ENCODE measurements at regions not wholly inside any gene's neighbourhood (a gene's known extent, or its start where the extent isn't known, plus 50 kb on each side); places are given as distances from the start of the nearest gene placed in this dataset.

DNA sequence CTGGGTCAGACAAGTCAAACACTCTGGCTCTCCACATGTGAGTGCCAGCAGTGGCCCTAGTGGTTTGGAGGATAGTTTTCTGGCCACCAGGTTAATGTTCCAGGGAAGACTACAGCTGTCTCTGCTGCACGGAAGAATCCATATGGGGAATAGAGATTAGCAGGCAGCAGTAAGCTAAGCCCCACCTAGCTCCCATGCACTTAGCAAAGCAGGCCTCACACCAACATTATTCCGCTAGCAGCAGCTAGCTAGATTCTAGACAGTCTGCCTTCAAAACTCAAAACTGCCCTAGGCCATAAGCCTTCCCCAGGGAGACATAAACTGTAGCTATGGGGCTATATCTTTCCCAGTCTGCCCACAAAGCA is 86.1 kb downstream of the XIST start:
- Histone ChIP-seq H3K4me1 (ENCODE audit: insufficient read depth, low read length) (no peaks in the 10 kb centered on the region), H3K79me2 (ENCODE audit: insufficient read depth, low read length) (no peaks in the 10 kb centered on the region), H3K36me3 (replicated peaks in 1 of 2; ENCODE audit: control insufficient read depth in 1 of 2, insufficient read depth in 2 of 2, low read length in 2 of 2) (no peaks in the 10 kb centered on the region), H3K4me2 (ENCODE audit: low read depth, low read length) (no peak overlapping the region), H3K9me3 (ENCODE audit: low read length) (no peaks in the 10 kb centered on the region), H3K4me3 (replicated peaks in 1 of 3; ENCODE audit: insufficient read depth in 1 of 3, low read depth in 2 of 3, low read length in 3 of 3) (no peak overlapping the region), H3K27me3 (ENCODE audit: control insufficient read depth in 1 of 2, insufficient read depth in 2 of 2, low read length in 2 of 2) (no peaks in the 10 kb centered on the region), H4K20me1 (ENCODE audit: insufficient read depth, low read length) (no peaks in the 10 kb centered on the region), H3K27ac (ENCODE audit: extremely low read length, insufficient read depth, low read length) (no peak overlapping the region), H2AFZ (ENCODE audit: low read length) (no peak overlapping the region), H3K9ac (ENCODE audit: insufficient read depth, low read depth, low read length) (no peak overlapping the region)
- intact Hi-C loops (cut with micrococcal nuclease; ENCODE audit: unreplicated experiment), result no loop called here
- TF ChIP-seq, protein P1, sequence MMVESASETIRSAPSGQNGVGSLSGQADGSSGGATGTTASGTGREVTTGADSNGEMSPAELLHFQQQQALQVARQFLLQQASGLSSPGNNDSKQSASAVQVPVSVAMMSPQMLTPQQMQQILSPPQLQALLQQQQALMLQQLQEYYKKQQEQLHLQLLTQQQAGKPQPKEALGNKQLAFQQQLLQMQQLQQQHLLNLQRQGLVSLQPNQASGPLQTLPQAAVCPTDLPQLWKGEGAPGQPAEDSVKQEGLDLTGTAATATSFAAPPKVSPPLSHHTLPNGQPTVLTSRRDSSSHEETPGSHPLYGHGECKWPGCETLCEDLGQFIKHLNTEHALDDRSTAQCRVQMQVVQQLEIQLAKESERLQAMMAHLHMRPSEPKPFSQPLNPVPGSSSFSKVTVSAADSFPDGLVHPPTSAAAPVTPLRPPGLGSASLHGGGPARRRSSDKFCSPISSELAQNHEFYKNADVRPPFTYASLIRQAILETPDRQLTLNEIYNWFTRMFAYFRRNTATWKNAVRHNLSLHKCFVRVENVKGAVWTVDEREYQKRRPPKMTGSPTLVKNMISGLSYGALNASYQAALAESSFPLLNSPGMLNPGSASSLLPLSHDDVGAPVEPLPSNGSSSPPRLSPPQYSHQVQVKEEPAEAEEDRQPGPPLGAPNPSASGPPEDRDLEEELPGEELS (CRISPR knock-in tag; IDR thresholded peaks at IDR 0.05), result no peak
- TF ChIP-seq, protein P2, sequence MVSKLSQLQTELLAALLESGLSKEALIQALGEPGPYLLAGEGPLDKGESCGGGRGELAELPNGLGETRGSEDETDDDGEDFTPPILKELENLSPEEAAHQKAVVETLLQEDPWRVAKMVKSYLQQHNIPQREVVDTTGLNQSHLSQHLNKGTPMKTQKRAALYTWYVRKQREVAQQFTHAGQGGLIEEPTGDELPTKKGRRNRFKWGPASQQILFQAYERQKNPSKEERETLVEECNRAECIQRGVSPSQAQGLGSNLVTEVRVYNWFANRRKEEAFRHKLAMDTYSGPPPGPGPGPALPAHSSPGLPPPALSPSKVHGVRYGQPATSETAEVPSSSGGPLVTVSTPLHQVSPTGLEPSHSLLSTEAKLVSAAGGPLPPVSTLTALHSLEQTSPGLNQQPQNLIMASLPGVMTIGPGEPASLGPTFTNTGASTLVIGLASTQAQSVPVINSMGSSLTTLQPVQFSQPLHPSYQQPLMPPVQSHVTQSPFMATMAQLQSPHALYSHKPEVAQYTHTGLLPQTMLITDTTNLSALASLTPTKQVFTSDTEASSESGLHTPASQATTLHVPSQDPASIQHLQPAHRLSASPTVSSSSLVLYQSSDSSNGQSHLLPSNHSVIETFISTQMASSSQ (IDR thresholded peaks at IDR 0.05; ENCODE audit: low read depth), result no peak
- TF ChIP-seq, protein P2 (CRISPR knock-in tag; IDR thresholded peaks at IDR 0.05; ENCODE audit: borderline replicate concordance), result no peak
- TF ChIP-seq, protein P3, sequence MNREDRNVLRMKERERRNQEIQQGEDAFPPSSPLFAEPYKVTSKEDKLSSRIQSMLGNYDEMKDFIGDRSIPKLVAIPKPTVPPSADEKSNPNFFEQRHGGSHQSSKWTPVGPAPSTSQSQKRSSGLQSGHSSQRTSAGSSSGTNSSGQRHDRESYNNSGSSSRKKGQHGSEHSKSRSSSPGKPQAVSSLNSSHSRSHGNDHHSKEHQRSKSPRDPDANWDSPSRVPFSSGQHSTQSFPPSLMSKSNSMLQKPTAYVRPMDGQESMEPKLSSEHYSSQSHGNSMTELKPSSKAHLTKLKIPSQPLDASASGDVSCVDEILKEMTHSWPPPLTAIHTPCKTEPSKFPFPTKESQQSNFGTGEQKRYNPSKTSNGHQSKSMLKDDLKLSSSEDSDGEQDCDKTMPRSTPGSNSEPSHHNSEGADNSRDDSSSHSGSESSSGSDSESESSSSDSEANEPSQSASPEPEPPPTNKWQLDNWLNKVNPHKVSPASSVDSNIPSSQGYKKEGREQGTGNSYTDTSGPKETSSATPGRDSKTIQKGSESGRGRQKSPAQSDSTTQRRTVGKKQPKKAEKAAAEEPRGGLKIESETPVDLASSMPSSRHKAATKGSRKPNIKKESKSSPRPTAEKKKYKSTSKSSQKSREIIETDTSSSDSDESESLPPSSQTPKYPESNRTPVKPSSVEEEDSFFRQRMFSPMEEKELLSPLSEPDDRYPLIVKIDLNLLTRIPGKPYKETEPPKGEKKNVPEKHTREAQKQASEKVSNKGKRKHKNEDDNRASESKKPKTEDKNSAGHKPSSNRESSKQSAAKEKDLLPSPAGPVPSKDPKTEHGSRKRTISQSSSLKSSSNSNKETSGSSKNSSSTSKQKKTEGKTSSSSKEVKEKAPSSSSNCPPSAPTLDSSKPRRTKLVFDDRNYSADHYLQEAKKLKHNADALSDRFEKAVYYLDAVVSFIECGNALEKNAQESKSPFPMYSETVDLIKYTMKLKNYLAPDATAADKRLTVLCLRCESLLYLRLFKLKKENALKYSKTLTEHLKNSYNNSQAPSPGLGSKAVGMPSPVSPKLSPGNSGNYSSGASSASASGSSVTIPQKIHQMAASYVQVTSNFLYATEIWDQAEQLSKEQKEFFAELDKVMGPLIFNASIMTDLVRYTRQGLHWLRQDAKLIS (CRISPR knock-in tag; IDR thresholded peaks at IDR 0.05), result no peak
- no peak for TF ChIP-seq ZNF672 (CRISPR knock-in tag; IDR thresholded peaks at IDR 0.05)
- no peak for ATAC-seq
- DNase-seq (ENCODE audit: low spot score), result no peak
- ChIA-PET POLR2A (no interaction called here), CTCF (ENCODE audit: low intra/inter-chr PET ratio, low total read pairs) (no interaction called here)
- FAIRE-seq, result no peak
- in situ Hi-C loops (cut with HindIII; ENCODE audit: extremely low pct_ligation_motif_present, low pct_unique_long_range_greater_than_20kb), result no loop called here
- no TSS peak for BruUV-seq (replicated peaks)
- no CpG with 5 or more reads among the region's 2 CpGs for WGBS (ENCODE audit: low lambda C conversion rate)

All from HepG2 (cell line).